HG03565 (cell line): ENCODE measurements at regions not wholly inside any gene's neighbourhood (a gene's known extent, or its start where the extent isn't known, plus 50 kb on each side); places are given as distances from the start of the nearest gene placed in this dataset.

Source experiments
- ATAC-seq: cut with Tn5 transposase; IDR thresholded peaks from one replicate; pipeline ENCODE4 v1.9.1; 2021; ENCODE audit warnings: mild to moderate bottlenecking, moderate library complexity; ENCODE audit not compliant: unreplicated experiment

DNA sequence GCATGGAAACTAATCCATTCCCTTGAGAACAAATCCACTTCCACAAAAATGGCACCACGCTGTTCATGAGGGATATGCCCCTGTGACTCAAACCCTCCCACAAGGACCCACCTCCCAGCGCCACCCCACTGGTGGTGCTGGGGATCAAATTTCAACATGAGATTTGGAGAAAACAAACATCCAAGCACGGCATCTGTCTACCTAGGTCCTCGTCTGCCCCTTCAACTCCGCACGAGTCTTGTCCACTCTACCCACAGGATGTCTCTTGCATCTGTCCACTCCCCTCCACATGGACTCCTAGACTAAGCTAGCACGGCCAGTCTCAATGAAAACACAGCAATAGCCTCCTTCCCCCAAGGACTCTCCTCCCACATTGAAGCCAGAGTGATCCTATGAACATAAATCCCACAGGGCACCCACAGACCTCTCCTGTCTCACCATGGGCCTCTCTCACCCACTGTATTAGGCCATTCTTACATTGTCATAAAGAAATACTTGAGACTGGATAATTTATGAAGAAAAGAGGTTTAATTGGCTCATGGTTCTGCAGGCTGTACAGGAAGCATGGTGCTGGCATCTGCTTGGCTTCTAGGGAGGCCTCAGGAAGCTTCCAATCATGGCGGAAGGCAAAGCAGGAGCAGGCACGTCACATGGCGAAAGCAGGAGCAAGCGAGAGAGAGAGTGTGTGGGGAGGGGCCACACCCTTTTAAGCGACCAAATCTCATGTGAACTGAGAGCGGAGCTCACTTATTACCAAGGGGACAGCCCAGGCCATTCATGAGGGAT is 101.4 kb downstream of the TOMM20 start:
- ATAC-seq = no peak

GRCh38 chr1:235025422-235025984 is 103.1 kb downstream of the TOMM20 start:
- ATAC-seq = no peak

DNA sequence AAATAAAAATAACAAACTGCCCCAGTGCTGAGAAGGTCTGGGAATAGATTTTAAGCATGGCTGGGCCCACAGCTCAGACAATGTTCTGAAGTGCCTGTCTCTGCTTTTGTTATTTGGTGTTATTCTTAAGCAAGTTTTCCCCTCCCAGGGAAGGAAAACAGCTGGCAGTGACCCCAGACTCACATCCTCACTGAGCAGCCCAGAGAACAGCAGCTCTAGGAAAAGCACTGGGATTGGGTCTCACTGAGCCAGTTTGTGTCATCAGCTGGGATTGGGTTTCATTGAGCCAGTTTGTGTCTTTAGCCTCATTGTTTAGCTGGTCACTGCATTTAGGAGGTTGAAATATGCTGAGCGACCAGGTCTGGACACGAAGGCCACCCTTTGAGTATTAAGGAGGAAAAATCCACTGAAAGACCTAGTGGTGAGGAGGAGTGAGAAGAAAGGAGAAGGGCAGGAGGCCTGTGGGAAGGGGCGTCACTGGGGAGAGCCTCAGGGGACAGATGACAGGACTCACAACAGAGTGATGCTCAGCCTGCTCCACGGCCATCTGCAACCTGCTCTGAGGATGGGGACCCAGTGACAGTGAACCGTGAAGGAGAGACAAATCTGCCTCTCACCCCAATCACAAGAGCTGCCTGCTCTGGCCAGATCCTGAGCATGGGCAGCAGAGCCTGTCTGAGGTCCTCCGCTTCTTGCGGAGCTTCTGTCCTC is 103.8 kb downstream of the TOMM20 start:
- no peak for ATAC-seq

DNA sequence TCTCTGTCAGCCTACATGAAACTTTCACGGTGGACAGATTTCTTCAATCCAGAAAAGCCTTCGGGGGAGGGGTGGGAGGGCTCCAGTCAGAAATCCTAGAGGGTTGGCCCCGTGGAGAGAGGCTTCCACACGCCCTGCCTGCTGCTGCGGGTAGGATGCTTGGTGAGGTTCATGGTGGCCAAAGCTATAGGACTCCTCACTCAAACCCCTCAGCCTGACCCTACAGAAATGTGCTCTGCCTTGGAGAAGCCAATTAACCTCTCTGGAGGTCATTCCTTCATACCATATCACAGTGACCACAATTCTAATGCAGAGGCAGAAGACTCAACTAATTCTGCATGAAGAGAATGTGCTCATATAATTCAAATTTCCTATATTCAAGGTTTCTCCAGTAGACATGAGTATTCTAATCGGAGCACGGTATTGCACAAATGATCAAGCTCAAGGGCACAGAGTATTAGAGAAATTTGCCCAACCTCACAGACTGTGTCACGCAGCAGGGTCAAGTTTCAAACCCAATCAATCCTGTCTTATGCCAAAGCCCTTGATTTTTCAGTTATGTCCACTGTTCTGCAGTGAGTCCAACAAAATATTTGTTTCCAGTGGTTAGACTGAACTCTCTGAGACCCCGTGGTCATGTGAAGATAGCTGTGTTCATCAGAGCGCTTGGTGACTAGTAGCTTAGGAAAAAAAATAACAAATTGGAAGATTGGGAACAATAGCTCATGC is 104.8 kb downstream of the TOMM20 start:
- no peak for ATAC-seq

DNA sequence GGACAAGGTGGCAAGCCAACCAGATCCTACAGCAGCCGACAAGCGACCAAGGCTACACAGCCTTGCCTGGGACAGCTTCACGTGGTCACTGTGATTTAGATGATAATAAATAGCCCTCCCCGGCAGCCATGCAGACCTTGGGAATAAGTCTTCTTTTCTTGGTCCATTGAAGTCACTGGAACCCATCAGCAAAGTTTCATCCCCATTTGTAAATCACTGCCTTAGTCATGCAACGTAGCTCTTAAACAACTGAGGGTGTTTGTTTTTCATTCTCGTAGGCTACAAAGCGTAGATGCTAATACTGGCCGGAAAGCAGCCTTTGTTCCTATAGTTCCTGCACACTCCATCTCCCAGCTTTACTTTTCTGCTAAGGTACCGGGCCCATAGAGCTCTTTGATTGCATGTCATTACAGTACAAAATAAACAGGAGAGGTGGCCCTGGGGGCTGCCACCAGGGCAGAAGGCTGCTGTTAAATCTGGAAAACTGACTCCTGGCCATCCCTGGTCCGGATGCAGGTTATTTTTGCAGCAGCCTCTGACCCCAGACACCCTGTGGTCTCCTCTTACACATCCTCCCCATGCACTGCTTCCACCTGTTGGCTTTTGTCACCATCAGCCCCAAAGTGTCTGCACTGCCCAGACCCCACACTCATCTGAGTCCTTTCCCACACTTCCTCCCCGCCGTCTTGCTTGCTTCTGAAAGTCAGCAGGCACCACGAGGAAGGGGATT is 105.5 kb downstream of the TOMM20 start:
- ATAC-seq = no peak

DNA sequence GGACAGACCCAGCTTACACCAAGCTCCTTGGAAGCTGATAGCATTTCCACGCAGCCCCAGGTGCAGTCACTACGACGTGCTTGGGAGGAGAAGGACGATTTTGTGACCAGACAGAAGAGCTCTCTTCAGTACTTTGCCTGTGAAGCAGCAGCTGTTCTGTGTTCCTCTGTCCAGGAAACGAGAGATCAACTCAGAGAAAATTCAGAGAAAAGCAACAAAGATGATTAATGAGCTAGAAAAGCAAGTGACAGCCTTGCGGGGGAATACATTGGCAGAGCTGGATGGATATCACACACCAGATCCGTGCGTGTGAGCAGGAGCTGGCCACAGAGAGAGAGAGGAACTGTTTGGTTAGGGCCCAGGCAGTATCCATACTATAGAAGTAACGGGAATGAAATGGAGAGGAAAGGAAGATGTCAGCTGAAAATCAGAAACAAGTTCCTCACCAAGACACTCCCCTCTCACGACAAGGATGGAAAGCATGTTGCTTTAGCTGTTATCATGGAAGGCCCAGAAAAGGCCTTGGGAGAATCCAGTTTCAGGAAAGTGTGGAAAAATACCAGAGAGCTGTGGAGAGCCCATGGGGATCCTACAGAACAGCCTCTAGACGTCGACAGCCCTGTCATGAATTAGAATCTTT is 106.2 kb downstream of the TOMM20 start:
- ATAC-seq = no peak

DNA sequence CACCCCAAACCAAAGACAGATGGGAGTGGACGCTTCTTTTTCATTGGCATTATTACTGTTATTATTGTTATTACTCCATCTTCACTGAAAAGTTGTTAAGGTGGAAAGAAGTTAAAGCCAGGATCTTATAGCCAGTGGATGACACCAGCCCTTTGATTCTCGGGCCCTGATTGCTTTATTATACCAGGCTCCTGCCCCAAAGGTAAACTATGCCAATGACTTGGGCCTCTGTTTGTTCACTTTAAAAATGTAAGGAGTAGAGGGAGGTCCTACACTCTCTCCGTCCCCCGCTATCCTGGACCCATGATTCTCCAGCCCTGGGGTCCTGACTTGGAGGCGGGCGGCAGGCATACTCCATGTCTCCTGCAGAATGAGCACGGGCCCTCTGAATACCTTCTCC is 106.8 kb downstream of the TOMM20 start:
- ATAC-seq = no peak

DNA sequence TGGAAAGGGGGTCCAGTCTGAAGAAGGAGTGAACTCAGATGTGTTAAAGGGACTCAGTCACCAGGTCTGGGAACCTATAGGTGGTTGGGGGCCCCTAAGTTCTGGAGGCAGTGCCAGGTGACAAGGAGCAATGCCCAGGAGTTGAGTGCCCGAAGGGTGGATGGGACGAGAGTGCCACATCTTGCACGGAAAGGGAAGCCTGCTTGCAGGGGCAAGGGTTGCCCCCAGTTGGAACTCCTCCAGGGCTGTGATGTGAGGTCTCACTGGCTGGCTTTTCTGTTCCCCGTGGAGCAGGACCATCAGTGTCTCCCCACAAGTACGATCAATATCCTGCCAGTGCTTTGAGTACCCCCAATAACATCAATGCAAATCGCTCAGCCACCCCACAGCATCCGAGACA is 107.3 kb downstream of the TOMM20 start:
- ATAC-seq = no peak

DNA sequence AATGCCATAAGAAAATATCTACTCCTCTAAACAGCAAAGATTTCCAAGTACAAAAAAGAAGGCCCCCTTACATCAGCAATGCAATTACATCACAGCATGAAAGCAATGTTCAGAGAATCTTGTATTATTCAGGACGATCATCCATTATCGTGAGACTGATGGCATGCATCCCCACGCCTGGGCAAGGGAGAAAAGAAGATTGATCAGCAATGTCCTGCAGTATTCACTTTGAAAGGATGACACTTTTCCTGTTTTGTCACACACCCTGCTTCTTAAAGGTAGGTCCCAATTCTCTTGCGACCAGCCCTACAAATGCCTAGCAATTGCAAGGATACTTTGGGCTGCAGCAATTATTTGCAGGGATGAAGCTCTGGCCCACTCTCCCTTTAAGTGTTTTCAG is 108.7 kb downstream of the TOMM20 start:
- no peak for ATAC-seq

- no peak for ATAC-seq
Observed at GRCh38 chr1:235019471-235019870, 109.2 kb downstream of the TOMM20 start.

GRCh38 chr1:235018720-235019444 is 109.8 kb downstream of the TOMM20 start:
- no peak for ATAC-seq

- ATAC-seq = no peak
Observed at GRCh38 chr1:235018161-235018560, 110.5 kb downstream of the TOMM20 start.

DNA sequence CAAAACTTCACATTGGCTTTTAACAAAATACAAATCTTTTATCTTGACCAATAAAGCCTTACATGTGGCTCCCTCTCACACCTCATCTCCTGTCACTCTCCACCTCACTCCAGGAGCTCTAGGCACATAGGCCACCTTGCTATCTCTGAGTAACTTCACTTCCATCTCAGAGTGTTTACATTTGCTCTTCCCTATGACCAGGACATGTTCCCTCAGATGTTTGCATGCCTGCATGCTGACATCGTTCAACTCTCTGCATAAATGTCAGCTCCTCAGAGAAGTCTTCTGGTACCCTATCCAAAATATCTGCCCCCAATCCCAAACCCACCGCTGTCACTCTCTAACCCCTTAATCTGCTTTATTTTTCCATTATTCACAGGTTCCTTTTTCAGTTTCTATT is 110.9 kb downstream of the TOMM20 start:
- ATAC-seq = no peak

GRCh38 chr1:235017191-235017590 is 111.4 kb downstream of the TOMM20 start:
- ATAC-seq = no peak

- ATAC-seq = peak; percentile 26
Observed at GRCh38 chr1:235015291-235015985, 113.2 kb downstream of the TOMM20 start.

DNA sequence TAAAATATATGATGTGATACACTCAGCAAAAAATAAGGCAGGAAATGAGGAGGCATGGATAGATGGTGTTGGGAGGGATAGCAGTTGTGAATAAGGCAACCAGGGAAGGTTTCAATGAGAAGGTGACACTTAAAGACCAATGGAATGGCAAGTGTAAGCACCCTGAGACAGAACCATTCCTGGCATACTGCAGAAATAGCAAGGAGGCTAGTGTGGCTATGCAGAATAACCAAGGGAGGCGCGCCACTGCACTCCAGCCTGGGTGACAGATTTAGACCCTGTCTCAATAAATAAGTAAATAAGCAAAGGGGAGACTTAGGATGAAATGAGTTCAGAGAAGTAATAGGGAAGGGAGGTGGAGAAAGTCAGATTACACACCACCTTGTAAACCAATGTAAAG is 113.9 kb downstream of the TOMM20 start:
- ATAC-seq = no peak

- ATAC-seq = no peak
Observed at GRCh38 chr1:235013512-235013911, 115.1 kb downstream of the TOMM20 start.

GRCh38 chr1:235012436-235013210 is 116.0 kb downstream of the TOMM20 start:
- no peak for ATAC-seq
